K562 (cell line): ENCODE measurements at regions not wholly inside any gene's neighbourhood (a gene's known extent, or its start where the extent isn't known, plus 50 kb on each side); places are given as distances from the start of the nearest gene placed in this dataset.

Experiments
- ATAC-seq: fragments of 200-7000 bp; cut with Tn5 transposase; 3 replicates; pipeline ENCODE4 v1.9.1; 2020; ENCODE audit warnings: moderate library complexity
- BruUV-seq: library from RNA; stranded (reverse); fragments of 400-500 nt; replicated peaks from 2 replicates; lab custom pipeline; 2021; lab: Mats Ljungman, UMichigan
- CTCF ChIA-PET: fragments of 300-600 bp; formaldehyde crosslinking; extraction: SDS; loops from one replicate; lab custom pipeline; 2021; ENCODE audit warnings: low intra/inter-chr PET ratio; lab: Yijun Ruan, JAX
- POLR2A ChIA-PET: fragments of 300-600, 350-650 bp; sonication (Branson Sonifier 250); formaldehyde crosslinking; extraction: SDS; loops from one replicate; lab custom pipeline; 2021; ENCODE audit warnings: antibody characterized with exemption, inconsistent platforms; lab: Yijun Ruan, JAX
- DNase-seq, 4 experiments: peaks; one replicate each; pipeline versions ENCODE4 v3.0.0 to v3.0.0-alpha.2; 2011 to 2018; ENCODE audit warnings: low spot score in 3 of 4, mixed read lengths in 3 of 4; ENCODE audit errors: extremely low read depth in 1 of 4
- FAIRE-seq: peaks from 2 replicates; lab custom pipeline; 2011; peaks lifted over from hg19 to GRCh38; lab: Jason Lieb, UNC
- H2AFZ ChIP-seq: 2 replicates; pipeline ENCODE4 v1.6.0; 2011; ENCODE audit warnings: low read depth, low read length, control low read depth, inconsistent platforms
- H3K27ac ChIP-seq: fragments of 200-600 bp; 3 replicates; pipeline ENCODE4 v1.8.0; 2011; ENCODE audit warnings: low read depth, mild to moderate bottlenecking, control low read depth, inconsistent platforms, low read length, moderate library complexity, mixed read lengths; ENCODE audit errors: extremely low read depth
- H3K27me3 ChIP-seq, 2 experiments: fragments of 300-600 bp in 1 of 2; 2 replicates in 1 of 2; 3 replicates in 1 of 2; pipeline versions ENCODE4 v1.6.0 to v1.8.0; 2011; ENCODE audit warnings: inconsistent platforms in 2 of 2, low read length in 2 of 2, mild to moderate bottlenecking in 1 of 2, mixed read lengths in 1 of 2, moderate library complexity in 1 of 2; ENCODE audit not compliant: control insufficient read depth in 2 of 2, insufficient read depth in 2 of 2
- H3K36me3 ChIP-seq: fragments of 300-600 bp; 3 replicates; pipeline ENCODE4 v1.8.0; 2011; ENCODE audit warnings: mild to moderate bottlenecking, low read length, inconsistent platforms; ENCODE audit not compliant: control insufficient read depth, insufficient read depth
- H3K4me1 ChIP-seq, 2 experiments: fragments of 200-600 bp in 1 of 2; replicated peaks in 1 of 2; 2 replicates in 1 of 2; 3 replicates in 1 of 2; pipeline versions ENCODE4 v1.5.1 to v1.8.0; 2011; ENCODE audit warnings: inconsistent platforms in 2 of 2, low read length in 2 of 2, mild to moderate bottlenecking in 1 of 2, mixed read lengths in 1 of 2, moderate library complexity in 1 of 2; ENCODE audit not compliant: control insufficient read depth in 2 of 2, insufficient read depth in 2 of 2
- H3K4me2 ChIP-seq: 2 replicates; pipeline ENCODE4 v1.6.1; 2011; ENCODE audit warnings: low read length, control low read depth, inconsistent platforms, mixed read lengths; ENCODE audit not compliant: insufficient read depth
- H3K4me3 ChIP-seq: fragments of 200-600 bp; sonication (generic), shearing (Covaris generic); 2 replicates; pipeline ENCODE4 v1.5.1; 2016; ENCODE audit warnings: control low read depth, inconsistent platforms
- H3K79me2 ChIP-seq: fragments of 200-600 bp; 3 replicates; pipeline ENCODE4 v1.8.0; 2011; ENCODE audit warnings: low read length, inconsistent platforms; ENCODE audit not compliant: control insufficient read depth, insufficient read depth
- H3K9ac ChIP-seq, 2 experiments: 2 replicates each; pipeline versions ENCODE4 v1.6.0 to v1.6.1; 2011; ENCODE audit warnings: low read depth in 2 of 2, low read length in 2 of 2, control low read depth in 1 of 2, inconsistent platforms in 1 of 2, mild to moderate bottlenecking in 1 of 2, mixed read lengths in 1 of 2; ENCODE audit not compliant: insufficient read depth in 1 of 2
- H3K9me1 ChIP-seq: one replicate; pipeline ENCODE4 v1.6.0; 2011; ENCODE audit warnings: inconsistent platforms, mild to moderate bottlenecking, low read length, moderate library complexity; ENCODE audit not compliant: control insufficient read depth, insufficient read depth
- H3K9me3 ChIP-seq: replicated peaks from 2 replicates; pipeline ENCODE4 v1.5.1; 2011; ENCODE audit warnings: low read depth, low read length, inconsistent platforms; ENCODE audit not compliant: control insufficient read depth, insufficient read depth
- H4K20me1 ChIP-seq: replicated peaks from 2 replicates; pipeline ENCODE4 v1.6.1; 2011; ENCODE audit warnings: low read length, inconsistent platforms, mixed read lengths; ENCODE audit not compliant: control insufficient read depth, insufficient read depth
- KLF1 ChIP-seq: fragments of 450-650 bp; IDR thresholded peaks from 2 replicates; pipeline ENCODE4 v1.6.1; 2016; ENCODE audit warnings: missing genetic modification characterization, missing compliant biosample characterization
- NFIC ChIP-seq: fragments of 450-650 bp; IDR thresholded peaks from 2 replicates; pipeline ENCODE4 v1.6.1; 2017; ENCODE audit warnings: mild to moderate bottlenecking, inconsistent platforms
- PPARD ChIP-seq: fragments of 250-450 bp; sonication (Bioruptor Pico); IDR thresholded peaks from 2 replicates; pipeline ENCODE4 v1.8.0; 2022; ENCODE audit warnings: inconsistent platforms, mild to moderate bottlenecking, moderate library complexity
- SAP30 ChIP-seq: fragments of 200-600 bp; sonication (generic); IDR thresholded peaks from 2 replicates; pipeline ENCODE4 v1.6.1; 2012; ENCODE audit warnings: borderline replicate concordance, low read depth, mild to moderate bottlenecking, moderate library complexity, low read length, control low read depth, inconsistent platforms; ENCODE audit not compliant: insufficient read depth, poor library complexity, severe bottlenecking
- SMARCB1 ChIP-seq: IDR thresholded peaks from 2 replicates; pipeline ENCODE4 v1.6.1; 2011; ENCODE audit warnings: improper control_type of control experiment, low read depth; ENCODE audit not compliant: insufficient read length
- SRSF1 ChIP-seq: fragments of 200-400 bp; formaldehyde crosslinking; IDR thresholded peaks from 2 replicates; pipeline ENCODE4 v1.6.1; 2017; ENCODE audit warnings: mild to moderate bottlenecking, low read depth, low read length, moderate library complexity
- ZBTB8A ChIP-seq: fragments of 450-650 bp; IDR thresholded peaks from 2 replicates; pipeline ENCODE4 v1.6.1; 2018; ENCODE audit warnings: mild to moderate bottlenecking, moderate library complexity; ENCODE audit not compliant: partially characterized antibody
- ZNF3 ChIP-seq: fragments of 250-450 bp; sonication (Bioruptor Pico); IDR thresholded peaks from 2 replicates; pipeline ENCODE4 v1.5.0; 2021; ENCODE audit warnings: mild to moderate bottlenecking, moderate library complexity
- WGBS: fragments of 100-300 bp; shearing (Covaris generic); methylation state at CpG from one replicate; pipeline ENCODE4 v1.1.6; 2016; ENCODE audit warnings: low coverage, mixed read lengths; ENCODE audit not compliant: insufficient coverage; ENCODE audit errors: missing lambda C conversion rate; 5-methylcytosine and 5-hydroxymethylcytosine counted together
- in situ Hi-C: fragments of 300-500 bp; cut with MboI; formaldehyde crosslinking; loops from 4 replicates; pipeline ENCODE4 v1.15.0; 2018; ENCODE audit warnings: inconsistent platforms, mixed read lengths
- intact Hi-C: fragments of 100-400 bp; cut with micrococcal nuclease; formaldehyde crosslinking; loops from 2 replicates; pipeline ENCODE4 v1.14.2; 2022
- TF ChIP-seq, protein P1 (sequence below): fragments of 450-650 bp; IDR thresholded peaks from 2 replicates; pipeline ENCODE4 v1.6.1; 2016
- TF ChIP-seq, protein P2 (sequence below): IDR thresholded peaks from 2 replicates; pipeline ENCODE4 v1.6.1; 2011; ENCODE audit warnings: borderline replicate concordance, low read depth, mild to moderate bottlenecking, moderate library complexity, low read length; ENCODE audit not compliant: insufficient read depth, poor library complexity, severe bottlenecking
- TF ChIP-seq, protein P3 (sequence below): fragments of 450-650 bp; IDR thresholded peaks from 2 replicates; pipeline ENCODE4 v1.6.1; 2016; ENCODE audit warnings: borderline replicate concordance
- TF ChIP-seq, protein P4 (sequence below): fragments of 450-650 bp; conservative IDR thresholded peaks from 2 replicates; pipeline ENCODE4 v1.6.1; 2016; ENCODE audit warnings: missing genetic modification characterization, low read depth, mild to moderate bottlenecking, missing compliant biosample characterization, moderate library complexity
- TF ChIP-seq, protein P5 (sequence below): fragments of 450-650 bp; IDR thresholded peaks from 2 replicates; pipeline ENCODE4 v1.6.1; 2016; ENCODE audit warnings: low read depth, mild to moderate bottlenecking, moderate library complexity

DNA sequence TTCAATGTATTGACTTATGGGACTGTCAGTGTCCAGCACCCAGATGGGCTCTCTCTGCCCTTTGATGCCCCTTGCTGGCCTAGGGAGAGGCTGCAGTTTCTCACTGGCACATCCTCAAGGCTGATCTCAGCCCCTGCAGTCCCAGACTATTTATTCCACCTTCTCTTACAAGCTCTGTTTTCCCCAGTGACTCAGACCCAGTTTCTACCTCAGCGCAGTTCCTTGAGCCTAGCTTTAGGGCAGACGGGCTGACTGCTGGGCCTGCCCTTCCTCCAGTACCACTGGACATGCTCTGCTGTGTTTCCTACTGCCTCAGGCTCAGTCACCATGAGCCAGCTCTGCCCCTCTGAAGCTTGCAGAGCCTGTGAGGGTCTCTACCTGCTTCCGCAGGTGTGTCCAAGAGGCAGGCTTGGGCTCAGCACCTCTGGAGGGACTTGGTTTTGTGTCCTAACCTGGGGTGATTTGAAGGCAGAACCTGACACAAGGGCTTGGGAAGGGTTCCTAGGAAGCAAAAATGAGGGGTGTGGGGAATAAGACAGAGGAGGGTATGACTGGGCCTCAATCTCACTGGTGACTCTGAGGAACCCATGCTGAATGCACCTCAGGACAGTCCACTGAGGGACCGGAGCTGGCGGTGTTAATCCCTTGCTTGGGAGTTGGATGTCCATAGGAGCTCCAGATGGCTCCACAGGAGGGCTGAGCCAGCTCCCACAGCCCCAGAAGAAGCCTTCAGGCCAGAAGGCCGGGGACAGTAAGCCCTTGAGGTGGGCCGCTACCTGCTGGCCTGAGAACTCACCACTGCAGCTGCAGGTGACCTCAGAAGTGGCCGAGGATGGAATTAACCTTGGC is 689.9 kb downstream of the MATN1 start:
- Histone ChIP-seq H3K4me1 (peaks cover 0 to 8% of the 10 kb centered on the region in 2 experiments; a peak in 1 of 5 replicates), H3K4me2 (no peak overlapping the region), H3K27me3 (peaks cover 0 to 4% of the 10 kb centered on the region in 2 experiments; a peak in 2 of 5 replicates), H4K20me1 (no peaks in the 10 kb centered on the region), H3K9me1 (no peaks in the 10 kb centered on the region), H3K27ac (no peak overlapping the region), H3K36me3 (no peaks in the 10 kb centered on the region), H3K9ac (no peak overlapping the region)
- DNase-seq = no peak
- no peak for ATAC-seq
- CTCF ChIA-PET = no interaction called here
- 2% methylated on average over 8 of the region's 8 CpGs for WGBS
- intact Hi-C loops = no loop called here
- POLR2A ChIA-PET = interaction anchor here (1.1 kb wide), 1 partner anchor 12 kb away, joined by 3 read pairs; no protein-coding TSS in a partner anchor
- TF ChIP-seq, protein P1, sequence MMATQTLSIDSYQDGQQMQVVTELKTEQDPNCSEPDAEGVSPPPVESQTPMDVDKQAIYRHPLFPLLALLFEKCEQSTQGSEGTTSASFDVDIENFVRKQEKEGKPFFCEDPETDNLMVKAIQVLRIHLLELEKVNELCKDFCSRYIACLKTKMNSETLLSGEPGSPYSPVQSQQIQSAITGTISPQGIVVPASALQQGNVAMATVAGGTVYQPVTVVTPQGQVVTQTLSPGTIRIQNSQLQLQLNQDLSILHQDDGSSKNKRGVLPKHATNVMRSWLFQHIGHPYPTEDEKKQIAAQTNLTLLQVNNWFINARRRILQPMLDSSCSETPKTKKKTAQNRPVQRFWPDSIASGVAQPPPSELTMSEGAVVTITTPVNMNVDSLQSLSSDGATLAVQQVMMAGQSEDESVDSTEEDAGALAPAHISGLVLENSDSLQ = no peak
- no peak for TF ChIP-seq SRSF1
- TF ChIP-seq KLF1 (tag) = no peak
- TF ChIP-seq SAP30 = no peak
- no peak for TF ChIP-seq NFIC
- TF ChIP-seq ZBTB8A = no peak
- TF ChIP-seq, protein P2, sequence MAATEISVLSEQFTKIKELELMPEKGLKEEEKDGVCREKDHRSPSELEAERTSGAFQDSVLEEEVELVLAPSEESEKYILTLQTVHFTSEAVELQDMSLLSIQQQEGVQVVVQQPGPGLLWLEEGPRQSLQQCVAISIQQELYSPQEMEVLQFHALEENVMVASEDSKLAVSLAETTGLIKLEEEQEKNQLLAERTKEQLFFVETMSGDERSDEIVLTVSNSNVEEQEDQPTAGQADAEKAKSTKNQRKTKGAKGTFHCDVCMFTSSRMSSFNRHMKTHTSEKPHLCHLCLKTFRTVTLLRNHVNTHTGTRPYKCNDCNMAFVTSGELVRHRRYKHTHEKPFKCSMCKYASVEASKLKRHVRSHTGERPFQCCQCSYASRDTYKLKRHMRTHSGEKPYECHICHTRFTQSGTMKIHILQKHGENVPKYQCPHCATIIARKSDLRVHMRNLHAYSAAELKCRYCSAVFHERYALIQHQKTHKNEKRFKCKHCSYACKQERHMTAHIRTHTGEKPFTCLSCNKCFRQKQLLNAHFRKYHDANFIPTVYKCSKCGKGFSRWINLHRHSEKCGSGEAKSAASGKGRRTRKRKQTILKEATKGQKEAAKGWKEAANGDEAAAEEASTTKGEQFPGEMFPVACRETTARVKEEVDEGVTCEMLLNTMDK = no peak
- TF ChIP-seq ZNF3 (CRISPR knock-in tag) = no peak
- no peak for TF ChIP-seq SMARCB1
- TF ChIP-seq, protein P3, sequence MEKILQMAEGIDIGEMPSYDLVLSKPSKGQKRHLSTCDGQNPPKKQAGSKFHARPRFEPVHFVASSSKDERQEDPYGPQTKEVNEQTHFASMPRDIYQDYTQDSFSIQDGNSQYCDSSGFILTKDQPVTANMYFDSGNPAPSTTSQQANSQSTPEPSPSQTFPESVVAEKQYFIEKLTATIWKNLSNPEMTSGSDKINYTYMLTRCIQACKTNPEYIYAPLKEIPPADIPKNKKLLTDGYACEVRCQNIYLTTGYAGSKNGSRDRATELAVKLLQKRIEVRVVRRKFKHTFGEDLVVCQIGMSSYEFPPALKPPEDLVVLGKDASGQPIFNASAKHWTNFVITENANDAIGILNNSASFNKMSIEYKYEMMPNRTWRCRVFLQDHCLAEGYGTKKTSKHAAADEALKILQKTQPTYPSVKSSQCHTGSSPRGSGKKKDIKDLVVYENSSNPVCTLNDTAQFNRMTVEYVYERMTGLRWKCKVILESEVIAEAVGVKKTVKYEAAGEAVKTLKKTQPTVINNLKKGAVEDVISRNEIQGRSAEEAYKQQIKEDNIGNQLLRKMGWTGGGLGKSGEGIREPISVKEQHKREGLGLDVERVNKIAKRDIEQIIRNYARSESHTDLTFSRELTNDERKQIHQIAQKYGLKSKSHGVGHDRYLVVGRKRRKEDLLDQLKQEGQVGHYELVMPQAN = no peak
- no peak for TF ChIP-seq PPARD
- TF ChIP-seq, protein P4, sequence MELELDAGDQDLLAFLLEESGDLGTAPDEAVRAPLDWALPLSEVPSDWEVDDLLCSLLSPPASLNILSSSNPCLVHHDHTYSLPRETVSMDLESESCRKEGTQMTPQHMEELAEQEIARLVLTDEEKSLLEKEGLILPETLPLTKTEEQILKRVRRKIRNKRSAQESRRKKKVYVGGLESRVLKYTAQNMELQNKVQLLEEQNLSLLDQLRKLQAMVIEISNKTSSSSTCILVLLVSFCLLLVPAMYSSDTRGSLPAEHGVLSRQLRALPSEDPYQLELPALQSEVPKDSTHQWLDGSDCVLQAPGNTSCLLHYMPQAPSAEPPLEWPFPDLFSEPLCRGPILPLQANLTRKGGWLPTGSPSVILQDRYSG = no peak
- TF ChIP-seq, protein P5, sequence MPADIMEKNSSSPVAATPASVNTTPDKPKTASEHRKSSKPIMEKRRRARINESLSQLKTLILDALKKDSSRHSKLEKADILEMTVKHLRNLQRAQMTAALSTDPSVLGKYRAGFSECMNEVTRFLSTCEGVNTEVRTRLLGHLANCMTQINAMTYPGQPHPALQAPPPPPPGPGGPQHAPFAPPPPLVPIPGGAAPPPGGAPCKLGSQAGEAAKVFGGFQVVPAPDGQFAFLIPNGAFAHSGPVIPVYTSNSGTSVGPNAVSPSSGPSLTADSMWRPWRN = no peak
- TF ChIP-seq, all 486 proteins: peak for 0
- in situ Hi-C loops = no loop called here
- H3K79me2 ChIP-seq = no peaks in the 10 kb centered on the region
- H2AFZ ChIP-seq = no peak overlapping the region
- FAIRE-seq = no peak
- BruUV-seq = no TSS peak
- H3K9me3 ChIP-seq = no peaks in the 10 kb centered on the region
- no peak overlapping the region for H3K4me3 ChIP-seq
